ENCODE measurements at regions not wholly inside any gene's neighbourhood (a gene's known extent, or its start where the extent isn't known, plus 50 kb on each side); places are given as distances from the start of the nearest gene placed in this dataset.

DNA sequence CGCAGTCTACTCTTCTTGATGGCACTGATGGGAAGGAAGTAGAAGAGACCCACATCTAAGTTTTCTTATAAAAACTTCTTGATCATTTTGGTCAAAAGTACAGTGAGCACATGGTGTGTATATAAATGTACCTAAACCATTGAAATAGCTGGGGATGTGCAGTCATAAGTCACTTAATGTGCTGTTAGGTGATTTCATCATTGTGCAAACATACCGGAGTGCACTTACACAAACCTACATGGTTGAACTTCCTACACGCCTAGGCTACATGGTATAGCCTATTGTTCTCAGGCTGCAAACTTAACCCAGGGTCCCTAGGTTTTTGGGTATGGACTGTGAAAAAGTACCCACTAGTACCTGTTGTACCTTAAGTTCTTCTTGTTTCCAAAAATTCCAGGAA is 123.3 kb upstream of the ZNF438 start:
- no peak for TF ChIP-seq POLR2A (IDR thresholded peaks at IDR 0.05)
- TF ChIP-seq, protein P1, sequence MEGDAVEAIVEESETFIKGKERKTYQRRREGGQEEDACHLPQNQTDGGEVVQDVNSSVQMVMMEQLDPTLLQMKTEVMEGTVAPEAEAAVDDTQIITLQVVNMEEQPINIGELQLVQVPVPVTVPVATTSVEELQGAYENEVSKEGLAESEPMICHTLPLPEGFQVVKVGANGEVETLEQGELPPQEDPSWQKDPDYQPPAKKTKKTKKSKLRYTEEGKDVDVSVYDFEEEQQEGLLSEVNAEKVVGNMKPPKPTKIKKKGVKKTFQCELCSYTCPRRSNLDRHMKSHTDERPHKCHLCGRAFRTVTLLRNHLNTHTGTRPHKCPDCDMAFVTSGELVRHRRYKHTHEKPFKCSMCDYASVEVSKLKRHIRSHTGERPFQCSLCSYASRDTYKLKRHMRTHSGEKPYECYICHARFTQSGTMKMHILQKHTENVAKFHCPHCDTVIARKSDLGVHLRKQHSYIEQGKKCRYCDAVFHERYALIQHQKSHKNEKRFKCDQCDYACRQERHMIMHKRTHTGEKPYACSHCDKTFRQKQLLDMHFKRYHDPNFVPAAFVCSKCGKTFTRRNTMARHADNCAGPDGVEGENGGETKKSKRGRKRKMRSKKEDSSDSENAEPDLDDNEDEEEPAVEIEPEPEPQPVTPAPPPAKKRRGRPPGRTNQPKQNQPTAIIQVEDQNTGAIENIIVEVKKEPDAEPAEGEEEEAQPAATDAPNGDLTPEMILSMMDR (IDR thresholded peaks at IDR 0.05) = no peak
- no peak for TF ChIP-seq POLR2AphosphoS5 (IDR thresholded peaks at IDR 0.05)
